PC-9 (cell line): ENCODE measurements at regions not wholly inside any gene's neighbourhood (a gene's known extent, or its start where the extent isn't known, plus 50 kb on each side); places are given as distances from the start of the nearest gene placed in this dataset.

Experiments used
- EZH2 ChIP-seq: fragments of 200-600 bp; sonication (generic); IDR thresholded peaks from 2 replicates; pipeline ENCODE4 v1.8.0; 2017; ENCODE audit warnings: antibody characterized with exemption, low read depth
- TF ChIP-seq, protein P1 (sequence below): fragments of 200-600 bp; sonication (generic); conservative IDR thresholded peaks from 2 replicates; pipeline ENCODE4 v1.6.1; 2017; ENCODE audit warnings: mixed run types, antibody characterized with exemption, mild to moderate bottlenecking, moderate library complexity

DNA sequence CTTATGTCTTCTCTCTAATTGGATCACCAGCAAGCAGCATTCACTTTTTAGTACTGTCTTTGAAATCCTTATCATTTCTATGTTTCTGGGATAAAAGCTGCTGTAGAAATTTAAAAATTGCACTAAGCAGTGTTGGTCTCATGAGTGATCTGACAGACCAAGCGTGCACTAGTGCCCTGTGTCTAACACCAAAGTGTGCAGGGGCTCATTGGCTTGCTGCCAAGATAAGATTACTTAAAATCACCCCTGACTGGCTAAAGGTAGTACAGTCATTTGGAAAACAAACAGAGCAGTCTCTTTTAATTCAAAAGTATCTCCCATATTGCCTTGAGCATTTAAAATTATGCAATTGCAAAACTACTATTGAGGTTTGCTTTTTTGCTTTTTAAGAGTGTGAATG, 304.6 kb downstream of the ARAP2 start:
- TF ChIP-seq, protein P1, sequence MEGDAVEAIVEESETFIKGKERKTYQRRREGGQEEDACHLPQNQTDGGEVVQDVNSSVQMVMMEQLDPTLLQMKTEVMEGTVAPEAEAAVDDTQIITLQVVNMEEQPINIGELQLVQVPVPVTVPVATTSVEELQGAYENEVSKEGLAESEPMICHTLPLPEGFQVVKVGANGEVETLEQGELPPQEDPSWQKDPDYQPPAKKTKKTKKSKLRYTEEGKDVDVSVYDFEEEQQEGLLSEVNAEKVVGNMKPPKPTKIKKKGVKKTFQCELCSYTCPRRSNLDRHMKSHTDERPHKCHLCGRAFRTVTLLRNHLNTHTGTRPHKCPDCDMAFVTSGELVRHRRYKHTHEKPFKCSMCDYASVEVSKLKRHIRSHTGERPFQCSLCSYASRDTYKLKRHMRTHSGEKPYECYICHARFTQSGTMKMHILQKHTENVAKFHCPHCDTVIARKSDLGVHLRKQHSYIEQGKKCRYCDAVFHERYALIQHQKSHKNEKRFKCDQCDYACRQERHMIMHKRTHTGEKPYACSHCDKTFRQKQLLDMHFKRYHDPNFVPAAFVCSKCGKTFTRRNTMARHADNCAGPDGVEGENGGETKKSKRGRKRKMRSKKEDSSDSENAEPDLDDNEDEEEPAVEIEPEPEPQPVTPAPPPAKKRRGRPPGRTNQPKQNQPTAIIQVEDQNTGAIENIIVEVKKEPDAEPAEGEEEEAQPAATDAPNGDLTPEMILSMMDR: no peak
- no peak for TF ChIP-seq EZH2
